ENCODE measurements at regions not wholly inside any gene's neighbourhood (a gene's known extent, or its start where the extent isn't known, plus 50 kb on each side); places are given as distances from the start of the nearest gene placed in this dataset.

DNA sequence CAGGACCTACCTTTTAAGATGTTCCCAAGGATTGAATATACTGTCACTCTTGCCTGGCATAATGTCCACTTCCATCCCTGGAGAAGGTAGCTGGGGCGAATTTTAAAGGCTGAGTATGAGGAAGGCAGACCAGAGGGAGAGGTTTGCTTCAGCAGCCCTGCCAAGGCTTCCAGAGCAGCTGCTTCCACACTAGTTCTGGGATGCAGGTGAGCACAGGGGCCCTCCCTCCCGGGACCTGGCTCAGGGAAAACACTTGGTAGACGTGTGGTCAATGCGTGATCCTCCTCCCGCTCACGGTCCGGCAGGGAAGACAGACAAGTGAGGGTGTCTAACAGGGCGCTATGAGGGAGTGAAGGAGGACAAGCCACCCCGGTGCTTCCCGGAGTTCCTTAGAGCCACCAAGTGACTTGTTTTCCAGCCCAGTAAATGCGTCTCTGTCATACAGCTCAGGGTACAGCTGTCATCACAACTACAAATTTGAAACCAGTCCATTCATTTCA, 327.6 kb downstream of the ARRDC4 start:
- H3K27me3 ChIP-seq = peaks cover 89% of the 10 kb centered on the region
- no peak overlapping the region for H3K4me3 ChIP-seq
- H3K27ac ChIP-seq = no peak overlapping the region
- no peak for TF ChIP-seq POLR2A (IDR thresholded peaks at IDR 0.05)
- no peak for TF ChIP-seq POLR2AphosphoS5 (IDR thresholded peaks at IDR 0.05)
- TF ChIP-seq, protein P1, sequence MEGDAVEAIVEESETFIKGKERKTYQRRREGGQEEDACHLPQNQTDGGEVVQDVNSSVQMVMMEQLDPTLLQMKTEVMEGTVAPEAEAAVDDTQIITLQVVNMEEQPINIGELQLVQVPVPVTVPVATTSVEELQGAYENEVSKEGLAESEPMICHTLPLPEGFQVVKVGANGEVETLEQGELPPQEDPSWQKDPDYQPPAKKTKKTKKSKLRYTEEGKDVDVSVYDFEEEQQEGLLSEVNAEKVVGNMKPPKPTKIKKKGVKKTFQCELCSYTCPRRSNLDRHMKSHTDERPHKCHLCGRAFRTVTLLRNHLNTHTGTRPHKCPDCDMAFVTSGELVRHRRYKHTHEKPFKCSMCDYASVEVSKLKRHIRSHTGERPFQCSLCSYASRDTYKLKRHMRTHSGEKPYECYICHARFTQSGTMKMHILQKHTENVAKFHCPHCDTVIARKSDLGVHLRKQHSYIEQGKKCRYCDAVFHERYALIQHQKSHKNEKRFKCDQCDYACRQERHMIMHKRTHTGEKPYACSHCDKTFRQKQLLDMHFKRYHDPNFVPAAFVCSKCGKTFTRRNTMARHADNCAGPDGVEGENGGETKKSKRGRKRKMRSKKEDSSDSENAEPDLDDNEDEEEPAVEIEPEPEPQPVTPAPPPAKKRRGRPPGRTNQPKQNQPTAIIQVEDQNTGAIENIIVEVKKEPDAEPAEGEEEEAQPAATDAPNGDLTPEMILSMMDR (IDR thresholded peaks at IDR 0.05) = no peak
- TF ChIP-seq EP300 (IDR thresholded peaks at IDR 0.05) = no peak
- peaks cover 0 to 11% (median 6%) of the 10 kb centered on the region in 3 donors for H3K4me1 ChIP-seq
- no peak for ATAC-seq
- no peaks in the 10 kb centered on the region for H3K9me3 ChIP-seq
- WGBS, 2 donors (ENCODE audit: low coverage in 1 of 2) = no CpG with 5 or more reads among the region's 11 CpGs
- H3K36me3 ChIP-seq = no peaks in the 10 kb centered on the region

DNA sequence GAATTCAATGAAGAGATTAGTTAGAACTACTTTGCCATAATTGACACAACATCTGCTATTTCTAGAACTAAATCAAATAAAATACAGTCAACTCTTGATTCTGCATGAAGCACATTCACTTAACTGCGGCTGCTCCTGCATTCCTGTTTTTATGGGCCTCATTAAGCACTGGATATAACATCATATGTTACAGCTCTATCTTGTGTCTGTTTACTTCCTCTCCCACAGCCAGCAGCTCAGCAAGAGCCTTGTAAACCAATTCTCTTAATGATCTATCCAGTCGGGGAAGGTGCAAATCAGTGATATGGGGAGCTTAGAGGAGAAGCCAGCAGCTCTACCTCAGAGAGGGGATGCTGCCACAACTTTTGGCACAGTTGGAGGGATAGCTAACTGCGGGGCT, 329.2 kb downstream of the ARRDC4 start:
- Histone ChIP-seq H3K27me3 (peaks cover 78% of the 10 kb centered on the region), H3K9me3 (no peaks in the 10 kb centered on the region), H3K4me1 (peaks cover 0 to 12% (median 6%) of the 10 kb centered on the region in 3 donors), H3K27ac (no peak overlapping the region), H3K4me3 (no peak overlapping the region), H3K36me3 (no peaks in the 10 kb centered on the region)
- no peak for TF ChIP-seq POLR2A (IDR thresholded peaks at IDR 0.05)
- no peak for TF ChIP-seq POLR2AphosphoS5 (IDR thresholded peaks at IDR 0.05)
- no peak for TF ChIP-seq EP300 (IDR thresholded peaks at IDR 0.05)
- TF ChIP-seq, protein P1 (IDR thresholded peaks at IDR 0.05) = no peak
- 67% methylated on average over 1 of the region's 3 CpGs for WGBS, 2 donors (ENCODE audit: low coverage in 1 of 2)
- ATAC-seq = no peak

DNA sequence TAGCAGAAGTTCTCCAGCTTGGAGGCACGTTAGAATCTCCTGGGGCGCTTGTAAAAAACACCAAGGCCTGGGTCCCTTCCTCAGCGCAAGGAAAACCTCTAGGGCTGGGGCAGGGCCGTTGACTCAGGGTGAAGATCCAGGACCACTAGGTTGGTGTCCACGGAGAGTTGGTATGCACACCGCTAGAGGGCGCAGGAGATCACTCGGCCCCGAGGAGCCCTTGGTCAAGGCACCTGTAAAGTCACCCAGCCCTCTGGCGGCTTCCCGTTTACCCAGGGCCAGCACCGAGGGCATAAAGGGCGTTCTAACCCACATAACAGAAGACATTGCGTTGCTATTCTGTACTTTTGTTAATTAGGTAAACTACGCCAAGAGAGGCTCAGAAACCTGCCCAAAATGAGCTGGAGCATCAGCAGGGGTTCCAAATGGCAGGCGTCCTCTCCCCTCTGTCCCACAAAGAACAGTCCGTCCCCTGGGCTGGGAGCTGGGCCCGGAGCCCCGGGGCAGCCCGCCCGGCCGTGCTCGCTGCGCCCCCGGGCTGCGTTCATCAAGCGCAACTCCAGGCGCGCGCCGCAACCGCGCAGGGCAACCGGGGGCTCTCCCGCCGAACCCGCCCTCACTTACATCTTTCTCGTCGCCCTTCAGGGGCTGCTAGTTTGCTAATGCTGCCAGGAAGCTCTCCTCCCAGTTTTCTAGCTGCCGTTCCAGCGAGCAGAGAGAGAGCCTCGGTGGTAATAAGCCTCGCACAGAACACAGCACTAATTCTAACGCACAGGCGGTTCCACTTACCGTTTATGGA, 332.1 kb downstream of the ARRDC4 start:
- 1 to 7% methylated on average over 11 to 21 of the region's 46 CpGs for WGBS, 2 donors (ENCODE audit: low coverage in 1 of 2)
- Histone ChIP-seq H3K27ac (no peak overlapping the region), H3K9me3 (no peaks in the 10 kb centered on the region), H3K4me3 (peak overlapping the region in 1 of 2 donors; percentile 24), H3K4me1 (peaks cover 0 to 12% (median 6%) of the 10 kb centered on the region in 3 donors), H3K36me3 (no peaks in the 10 kb centered on the region), H3K27me3 (peaks cover 58% of the 10 kb centered on the region)
- peak; percentile 51 for ATAC-seq
- TF ChIP-seq, protein P1 (IDR thresholded peaks at IDR 0.05) = peak; percentile 39 to 74 (median 56)
- no peak for TF ChIP-seq POLR2AphosphoS5 (IDR thresholded peaks at IDR 0.05)
- TF ChIP-seq POLR2A (IDR thresholded peaks at IDR 0.05) = no peak

DNA sequence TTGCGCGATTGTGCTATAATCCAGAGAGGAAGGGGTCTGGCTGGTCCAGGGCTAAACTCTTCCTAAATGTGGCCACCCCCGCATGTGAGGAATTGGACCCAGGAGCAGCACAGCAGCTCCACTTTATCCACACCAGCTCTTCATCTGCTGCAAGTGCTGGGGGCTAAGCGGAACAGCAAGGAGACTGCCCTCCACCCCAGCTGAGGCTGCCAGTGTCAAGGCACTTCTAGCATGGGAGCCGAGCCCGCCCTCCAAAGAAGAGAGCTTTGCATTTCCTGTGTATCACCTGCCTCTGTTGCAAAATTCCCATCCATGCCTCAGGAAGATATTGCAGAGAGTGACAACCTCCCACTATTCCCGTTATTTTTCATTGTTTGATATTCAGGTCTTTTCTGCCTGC, 333.6 kb downstream of the ARRDC4 start:
- 66 to 85% methylated on average over 3 to 4 of the region's 7 CpGs for WGBS, 2 donors (ENCODE audit: low coverage in 1 of 2)
- Histone ChIP-seq H3K36me3 (no peaks in the 10 kb centered on the region), H3K27ac (no peak overlapping the region), H3K27me3 (peaks cover 51% of the 10 kb centered on the region), H3K4me3 (no peak overlapping the region), H3K4me1 (peaks cover 0 to 12% (median 6%) of the 10 kb centered on the region in 3 donors), H3K9me3 (no peaks in the 10 kb centered on the region)
- ATAC-seq = no peak
- TF ChIP-seq, protein P1 (IDR thresholded peaks at IDR 0.05) = no peak
- TF ChIP-seq POLR2A (IDR thresholded peaks at IDR 0.05) (no peak), EP300 (IDR thresholded peaks at IDR 0.05) (no peak), POLR2AphosphoS5 (IDR thresholded peaks at IDR 0.05) (no peak)

Data from gastroesophageal sphincter (tissue), 4 donors.